Keratinocyte (primary cell): ENCODE measurements at regions not wholly inside any gene's neighbourhood (a gene's known extent, or its start where the extent isn't known, plus 50 kb on each side); places are given as distances from the start of the nearest gene placed in this dataset.

Source experiments
- CTCF ChIP-seq, 3 experiments: IDR thresholded peaks in 1 of 3; conservative IDR thresholded peaks in 1 of 3; optimal IDR thresholded peaks in 1 of 3; 2 replicates in 2 of 3; 3 replicates in 1 of 3; pipeline versions ENCODE3 to v1.5.1; 2011; ENCODE audit warnings: low read length in 3 of 3, mild to moderate bottlenecking in 3 of 3, moderate library complexity in 2 of 3, control low read depth in 1 of 3, inconsistent platforms in 1 of 3; ENCODE audit not compliant: insufficient read depth in 2 of 3; ENCODE audit errors: extremely low read depth in 1 of 3
- EZH2 ChIP-seq: IDR thresholded peaks from one replicate; pipeline ENCODE4 v1.6.1; 2012; ENCODE audit warnings: inconsistent platforms, mild to moderate bottlenecking, low read length, moderate library complexity

GRCh38 chr20:48326868-48327267 is 500.9 kb downstream of the PREX1 start:
- TF ChIP-seq CTCF (optimal IDR thresholded peaks at IDR 0.05 in 1 of 3, IDR thresholded peaks at IDR 0.05 in 1 of 3, conservative IDR thresholded peaks at IDR 0.05 in 1 of 3; ENCODE audit: extremely low read depth in 1 of 3, insufficient read depth in 2 of 3, low read length in 3 of 3): no peak
- no peak for TF ChIP-seq EZH2
